GM19025 (cell line): ENCODE measurements at regions not wholly inside any gene's neighbourhood (a gene's known extent, or its start where the extent isn't known, plus 50 kb on each side); places are given as distances from the start of the nearest gene placed in this dataset.

Experiments
- ATAC-seq: cut with Tn5 transposase; IDR thresholded peaks from one replicate; pipeline ENCODE4 v1.9.1; 2021; ENCODE audit warnings: mild to moderate bottlenecking, low read depth, moderate library complexity; ENCODE audit not compliant: unreplicated experiment

GRCh38 chr6:23389386-23389785 lies 736.6 kb upstream of the NRSN1 start:
- ATAC-seq, result no peak

GRCh38 chr6:23390221-23390620 lies 735.8 kb upstream of the NRSN1 start:
- ATAC-seq, result no peak

GRCh38 chr6:23394681-23395080 lies 731.3 kb upstream of the NRSN1 start:
- no peak for ATAC-seq

- ATAC-seq, result no peak
Measured at GRCh38 chr6:23395381-23395780, 730.6 kb upstream of the NRSN1 start.

GRCh38 chr6:23396949-23397348 lies 729.1 kb upstream of the NRSN1 start:
- no peak for ATAC-seq

GRCh38 chr6:23403460-23403859 lies 722.6 kb upstream of the NRSN1 start:
- ATAC-seq, result no peak

- no peak for ATAC-seq
Measured at GRCh38 chr6:23409531-23409930, 716.5 kb upstream of the NRSN1 start.

GRCh38 chr6:23410439-23410838 lies 715.6 kb upstream of the NRSN1 start:
- ATAC-seq, result no peak

GRCh38 chr6:23412770-23413169 lies 713.2 kb upstream of the NRSN1 start:
- ATAC-seq, result no peak

GRCh38 chr6:23413327-23414050 lies 712.5 kb upstream of the NRSN1 start:
- no peak for ATAC-seq

- no peak for ATAC-seq
Measured at GRCh38 chr6:23414051-23414445, 712.0 kb upstream of the NRSN1 start.

GRCh38 chr6:23414922-23415321 lies 711.1 kb upstream of the NRSN1 start:
- ATAC-seq, result no peak

GRCh38 chr6:23415819-23416427 lies 710.1 kb upstream of the NRSN1 start:
- ATAC-seq, result no peak

GRCh38 chr6:23417133-23417532 lies 708.9 kb upstream of the NRSN1 start:
- no peak for ATAC-seq

- no peak for ATAC-seq
Measured at GRCh38 chr6:23418095-23418494, 707.9 kb upstream of the NRSN1 start.

- no peak for ATAC-seq
Measured at GRCh38 chr6:23419046-23419445, 707.0 kb upstream of the NRSN1 start.

GRCh38 chr6:23420659-23421350 lies 705.2 kb upstream of the NRSN1 start:
- ATAC-seq, result no peak

- ATAC-seq, result no peak
Measured at GRCh38 chr6:23424584-23424983, 701.4 kb upstream of the NRSN1 start.

GRCh38 chr6:23435126-23435525 lies 690.9 kb upstream of the NRSN1 start:
- no peak for ATAC-seq

- ATAC-seq, result no peak
Measured at GRCh38 chr6:23435798-23436197, 690.2 kb upstream of the NRSN1 start.

- no peak for ATAC-seq
Measured at GRCh38 chr6:23441808-23442461, 684.1 kb upstream of the NRSN1 start.
